ENCODE measurements at regions not wholly inside any gene's neighbourhood (a gene's known extent, or its start where the extent isn't known, plus 50 kb on each side); places are given as distances from the start of the nearest gene placed in this dataset.

GRCh38 chr1:55443175-55443915 is 228.2 kb upstream of the USP24 start:
- no peak overlapping the region for H3K27ac ChIP-seq (ENCODE audit: insufficient read length, low read depth, low read length)
- H4K91ac ChIP-seq (ENCODE audit: insufficient read length, low read depth, low read length): no peak overlapping the region
- H3K14ac ChIP-seq (ENCODE audit: insufficient read depth, low read length): no peak overlapping the region
- H2AK5ac ChIP-seq (ENCODE audit: insufficient read length, low read length): no peak overlapping the region
- no peaks in the 10 kb centered on the region for H3K27me3 ChIP-seq (ENCODE audit: insufficient read depth, low read length)
- H3K9me3 ChIP-seq (ENCODE audit: control insufficient read depth, low read depth, low read length): no peaks in the 10 kb centered on the region
- no peak overlapping the region for H3K9ac ChIP-seq (ENCODE audit: extremely low read depth, insufficient read length, low read length)
- H4K20me1 ChIP-seq (ENCODE audit: control insufficient read depth, insufficient read depth, insufficient read length): no peaks in the 10 kb centered on the region
- H3K23ac ChIP-seq (ENCODE audit: insufficient read length, low read depth, low read length): no peak overlapping the region
- no peaks in the 10 kb centered on the region for H3K23me2 ChIP-seq (ENCODE audit: insufficient read length, low read depth, low read length, poor library complexity, severe bottlenecking)
- no peaks in the 10 kb centered on the region for H3K79me2 ChIP-seq (ENCODE audit: insufficient read depth, low read length)
- no CpG with 5 or more reads among the region's 7 CpGs for WGBS (ENCODE audit: extremely low coverage, insufficient read length, low lambda C conversion rate)
- H2BK120ac ChIP-seq (ENCODE audit: low read depth, low read length, poor library complexity, severe bottlenecking): no peak overlapping the region
- no peaks in the 10 kb centered on the region for H3K27me3 Mint-ChIP-seq (ENCODE audit: low read depth)
- H2BK20ac ChIP-seq (ENCODE audit: low read depth, low read length, poor library complexity, severe bottlenecking): no peak overlapping the region
- H3K4me1 Mint-ChIP-seq: no peaks in the 10 kb centered on the region
- no peak overlapping the region for H3K4me2 ChIP-seq (ENCODE audit: insufficient read depth, insufficient read length, low read length)
- peaks cover 0 to 5% of the 10 kb centered on the region in 2 experiments; a peak in 3 of 5 replicates for H3K9me3 Mint-ChIP-seq
- no peak overlapping the region for H4K8ac ChIP-seq (replicated peaks; ENCODE audit: insufficient read length, low read depth, low read length)
- H2BK15ac ChIP-seq (ENCODE audit: low read depth, low read length): no peak overlapping the region
- H3K18ac ChIP-seq (ENCODE audit: insufficient read length, low read depth, low read length): no peak overlapping the region
- H3T11ph ChIP-seq (ENCODE audit: low read length): no peak overlapping the region
- DNase-seq: no peak
- no peaks in the 10 kb centered on the region for H3K79me1 ChIP-seq (ENCODE audit: insufficient read depth, low read depth, low read length, poor library complexity, severe bottlenecking)
- H4K5ac ChIP-seq (ENCODE audit: insufficient read length, low read depth, low read length): no peak overlapping the region
- no peaks in the 10 kb centered on the region for H3K4me1 ChIP-seq (ENCODE audit: insufficient read depth, low read length)
- no peak overlapping the region for H3K4ac ChIP-seq (ENCODE audit: low read depth, low read length)
- no peak overlapping the region for H2AFZ ChIP-seq (ENCODE audit: low read length)
- no peak overlapping the region for H2BK5ac ChIP-seq (ENCODE audit: insufficient read length, low read length)
- TF ChIP-seq CTCF (conservative IDR thresholded peaks at IDR 0.05): no peak
- no peak overlapping the region for H2BK12ac ChIP-seq (ENCODE audit: insufficient read length, low read depth, low read length)
- H3K27ac Mint-ChIP-seq: no peak overlapping the region
- no peaks in the 10 kb centered on the region for H3K36me3 Mint-ChIP-seq (ENCODE audit: insufficient read depth in 1 of 3, low read depth in 3 of 3)
- H3K4me3 Mint-ChIP-seq: no peak overlapping the region
- H3K56ac ChIP-seq (ENCODE audit: insufficient read length, low read depth, low read length): no peak overlapping the region

Measured in H9 (cell line).